Neural cell (in vitro differentiated cells): ENCODE measurements at regions not wholly inside any gene's neighbourhood (a gene's known extent, or its start where the extent isn't known, plus 50 kb on each side); places are given as distances from the start of the nearest gene placed in this dataset.

Source experiments
- CTCF ChIP-seq: fragments of 450-650 bp; IDR thresholded peaks from 2 replicates; pipeline ENCODE4 v1.5.1; 2014; ENCODE audit warnings: antibody characterized with exemption, mild to moderate bottlenecking, moderate library complexity; ENCODE audit not compliant: poor library complexity, severe bottlenecking
- EP300 ChIP-seq: fragments of 450-650 bp; conservative IDR thresholded peaks from 2 replicates; pipeline ENCODE4 v1.6.1; 2014; ENCODE audit warnings: antibody characterized with exemption, mild to moderate bottlenecking, moderate library complexity; ENCODE audit not compliant: poor library complexity, severe bottlenecking
- EZH2 ChIP-seq: fragments of 200-600, 300-800 bp; shearing (Covaris generic), sonication (generic); IDR thresholded peaks from 2 replicates; pipeline ENCODE4 v1.6.1; 2014; ENCODE audit warnings: antibody characterized with exemption, low read length, borderline replicate concordance, mild to moderate bottlenecking; ENCODE audit not compliant: insufficient read depth, poor library complexity, severe bottlenecking
- MXI1 ChIP-seq: fragments of 450-650 bp; conservative IDR thresholded peaks from 2 replicates; pipeline ENCODE4 v1.6.1; 2014; ENCODE audit warnings: antibody characterized with exemption, mild to moderate bottlenecking; ENCODE audit not compliant: poor library complexity, severe bottlenecking
- POLR2AphosphoS5 ChIP-seq: IDR thresholded peaks from 2 replicates; pipeline ENCODE4 v1.6.1; 2012
- RAD21 ChIP-seq: fragments of 450-650 bp; conservative IDR thresholded peaks from 2 replicates; pipeline ENCODE4 v1.6.1; 2014; ENCODE audit warnings: antibody characterized with exemption, mild to moderate bottlenecking, moderate library complexity
- REST ChIP-seq: IDR thresholded peaks from 2 replicates; pipeline ENCODE4 v1.6.1; 2012; ENCODE audit warnings: borderline replicate concordance
- TAF1 ChIP-seq: IDR thresholded peaks from 2 replicates; pipeline ENCODE4 v1.6.1; 2012; ENCODE audit warnings: low read depth

- no peak for TF ChIP-seq RAD21
- no peak for TF ChIP-seq CTCF
- no peak for TF ChIP-seq EZH2
- no peak for TF ChIP-seq POLR2AphosphoS5
- TF ChIP-seq REST = no peak
- TF ChIP-seq TAF1 = no peak
- no peak for TF ChIP-seq EP300
- TF ChIP-seq MXI1 = no peak
These were observed 478.5 kb downstream of the ATP23 start for GRCh38 chr12:58419905-58420304.
